ENCODE measurements at regions not wholly inside any gene's neighbourhood (a gene's known extent, or its start where the extent isn't known, plus 50 kb on each side); places are given as distances from the start of the nearest gene placed in this dataset.

GRCh38 chr14:98489115-98489514 is 782.9 kb downstream of the BCL11B start:
- no peak overlapping the region for H3K27ac ChIP-seq
- no peak for DNase-seq
- H3K4me1 ChIP-seq, result no peaks in the 10 kb centered on the region

GRCh38 chr14:98494582-98494981 is 777.4 kb downstream of the BCL11B start:
- Histone ChIP-seq H3K9ac (ENCODE audit: low read depth in 2 of 2, low read length in 2 of 2) (no peak overlapping the region), H3K9me3 (no peaks in the 10 kb centered on the region), H3K4me3 (no peak overlapping the region), H3K4me1 (no peaks in the 10 kb centered on the region), H3K27me3 (no peaks in the 10 kb centered on the region), H3K36me3 (no peaks in the 10 kb centered on the region), H3K27ac (no peak overlapping the region)
- TF ChIP-seq, protein P1, sequence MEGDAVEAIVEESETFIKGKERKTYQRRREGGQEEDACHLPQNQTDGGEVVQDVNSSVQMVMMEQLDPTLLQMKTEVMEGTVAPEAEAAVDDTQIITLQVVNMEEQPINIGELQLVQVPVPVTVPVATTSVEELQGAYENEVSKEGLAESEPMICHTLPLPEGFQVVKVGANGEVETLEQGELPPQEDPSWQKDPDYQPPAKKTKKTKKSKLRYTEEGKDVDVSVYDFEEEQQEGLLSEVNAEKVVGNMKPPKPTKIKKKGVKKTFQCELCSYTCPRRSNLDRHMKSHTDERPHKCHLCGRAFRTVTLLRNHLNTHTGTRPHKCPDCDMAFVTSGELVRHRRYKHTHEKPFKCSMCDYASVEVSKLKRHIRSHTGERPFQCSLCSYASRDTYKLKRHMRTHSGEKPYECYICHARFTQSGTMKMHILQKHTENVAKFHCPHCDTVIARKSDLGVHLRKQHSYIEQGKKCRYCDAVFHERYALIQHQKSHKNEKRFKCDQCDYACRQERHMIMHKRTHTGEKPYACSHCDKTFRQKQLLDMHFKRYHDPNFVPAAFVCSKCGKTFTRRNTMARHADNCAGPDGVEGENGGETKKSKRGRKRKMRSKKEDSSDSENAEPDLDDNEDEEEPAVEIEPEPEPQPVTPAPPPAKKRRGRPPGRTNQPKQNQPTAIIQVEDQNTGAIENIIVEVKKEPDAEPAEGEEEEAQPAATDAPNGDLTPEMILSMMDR (IDR thresholded peaks at IDR 0.05), result no peak
- DNase-seq, result no peak
- intact Hi-C loops (cut with DNase I), result no loop called here

More at GRCh38 chr14:98489115-98489514, 782.9 kb downstream of the BCL11B start:
- no peak overlapping the region for H3K9ac ChIP-seq (ENCODE audit: low read depth in 2 of 2, low read length in 2 of 2)
- H3K9me3 ChIP-seq, result no peaks in the 10 kb centered on the region
- no peaks in the 10 kb centered on the region for H3K27me3 ChIP-seq
- H3K36me3 ChIP-seq, result no peaks in the 10 kb centered on the region
- TF ChIP-seq, protein P1 (IDR thresholded peaks at IDR 0.05), result no peak
- H3K4me3 ChIP-seq, result no peak overlapping the region
- intact Hi-C loops (cut with DNase I), result no loop called here

- no peaks in the 10 kb centered on the region for H3K27me3 ChIP-seq
- DNase-seq, result no peak
- H3K4me1 ChIP-seq, result no peaks in the 10 kb centered on the region
- H3K36me3 ChIP-seq, result no peaks in the 10 kb centered on the region
- no peak overlapping the region for H3K27ac ChIP-seq
- TF ChIP-seq, protein P1 (IDR thresholded peaks at IDR 0.05), result no peak
- no peak overlapping the region for H3K9ac ChIP-seq (ENCODE audit: low read depth in 2 of 2, low read length in 2 of 2)
- intact Hi-C loops (cut with DNase I), result no loop called here
- no peak overlapping the region for H3K4me3 ChIP-seq
- no peaks in the 10 kb centered on the region for H3K9me3 ChIP-seq
Measured at GRCh38 chr14:98498019-98498885, 773.7 kb downstream of the BCL11B start.

- no peak overlapping the region for H3K4me3 ChIP-seq
- H3K27ac ChIP-seq, result no peak overlapping the region
- H3K9ac ChIP-seq (ENCODE audit: low read depth in 2 of 2, low read length in 2 of 2), result no peak overlapping the region
- DNase-seq, result no peak
- TF ChIP-seq, protein P1 (IDR thresholded peaks at IDR 0.05), result no peak
- H3K9me3 ChIP-seq, result no peaks in the 10 kb centered on the region
- intact Hi-C loops (cut with DNase I), result no loop called here
- no peaks in the 10 kb centered on the region for H3K36me3 ChIP-seq
- H3K4me1 ChIP-seq, result no peaks in the 10 kb centered on the region
- no peaks in the 10 kb centered on the region for H3K27me3 ChIP-seq
Measured at GRCh38 chr14:98501335-98501734, 770.7 kb downstream of the BCL11B start.

- intact Hi-C loops (cut with DNase I), result no loop called here
- no peak overlapping the region for H3K9ac ChIP-seq (ENCODE audit: low read depth in 2 of 2, low read length in 2 of 2)
- H3K4me3 ChIP-seq, result no peak overlapping the region
- DNase-seq, result no peak
- H3K27ac ChIP-seq, result no peak overlapping the region
- no peaks in the 10 kb centered on the region for H3K9me3 ChIP-seq
- no peaks in the 10 kb centered on the region for H3K4me1 ChIP-seq
- H3K36me3 ChIP-seq, result no peaks in the 10 kb centered on the region
- TF ChIP-seq, protein P1 (IDR thresholded peaks at IDR 0.05), result no peak
- H3K27me3 ChIP-seq, result no peaks in the 10 kb centered on the region
Measured at GRCh38 chr14:98501836-98502235, 770.2 kb downstream of the BCL11B start.

All from colonic mucosa (tissue), 4 donors.